ENCODE measurements at regions not wholly inside any gene's neighbourhood (a gene's known extent, or its start where the extent isn't known, plus 50 kb on each side); places are given as distances from the start of the nearest gene placed in this dataset.

GRCh38 chr7:38002689-38003088, 82.2 kb downstream of the EPDR1 start:
- H3K4me3 ChIP-seq (ENCODE audit: low read depth, low read length), result no peak overlapping the region
- TF ChIP-seq CTCF (IDR thresholded peaks at IDR 0.05; ENCODE audit: low read depth, low read length, missing control alignments), result no peak
- DNase-seq (ENCODE audit: low read depth), result no peak

- H3K4me3 ChIP-seq (ENCODE audit: low read depth, low read length), result no peak overlapping the region
- TF ChIP-seq CTCF (IDR thresholded peaks at IDR 0.05; ENCODE audit: low read depth, low read length, missing control alignments), result no peak
- DNase-seq (ENCODE audit: low read depth), result no peak
These were observed 86.1 kb downstream of the EPDR1 start for GRCh38 chr7:38006559-38006958.

- no peak for DNase-seq (ENCODE audit: low read depth)
- H3K4me3 ChIP-seq (ENCODE audit: low read depth, low read length), result no peak overlapping the region
- TF ChIP-seq CTCF (IDR thresholded peaks at IDR 0.05; ENCODE audit: low read depth, low read length, missing control alignments), result no peak
These were observed 86.7 kb downstream of the EPDR1 start for GRCh38 chr7:38007096-38007495.

DNA sequence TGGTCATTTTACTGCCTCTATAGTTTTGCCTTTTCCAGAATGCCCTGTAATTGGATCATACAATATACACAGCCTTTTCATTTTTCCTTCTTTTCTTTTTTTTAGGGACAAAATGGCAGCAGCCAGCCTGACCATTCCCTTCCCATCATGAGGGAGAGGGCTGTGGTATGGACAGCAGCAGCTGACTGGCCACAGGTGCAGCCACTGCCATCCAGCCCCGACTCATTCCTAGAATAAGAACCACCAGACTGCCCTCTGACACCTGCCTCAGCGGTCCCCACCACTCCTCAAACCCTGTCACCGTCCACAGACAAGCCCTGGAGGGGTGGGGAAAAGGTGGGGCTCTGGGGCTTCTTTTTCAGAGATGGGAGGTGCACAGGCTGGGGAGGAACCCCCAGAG, 92.8 kb downstream of the EPDR1 start:
- DNase-seq (ENCODE audit: low read depth), result no peak
- no peak for TF ChIP-seq CTCF (IDR thresholded peaks at IDR 0.05; ENCODE audit: low read depth, low read length, missing control alignments)
- no peak overlapping the region for H3K4me3 ChIP-seq (ENCODE audit: low read depth, low read length)

DNA sequence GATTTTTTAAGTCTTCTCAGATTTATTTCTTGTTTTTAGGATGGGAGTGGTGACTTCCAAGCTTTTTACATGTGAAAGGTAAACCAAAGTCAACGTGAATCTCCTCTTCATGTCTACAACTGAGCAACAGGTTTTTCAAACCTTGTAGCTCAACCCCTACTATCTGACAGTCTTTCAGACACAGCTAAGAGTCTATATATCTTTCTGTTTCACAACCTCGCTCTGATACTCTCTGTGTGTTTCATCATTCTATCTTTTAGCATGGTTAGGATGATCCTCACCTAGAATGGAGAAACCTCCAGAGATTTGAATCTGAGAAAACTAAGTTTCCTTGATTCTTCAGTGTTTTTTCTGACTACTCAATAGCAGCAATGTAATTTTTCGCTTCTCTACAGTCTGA, 96.1 kb downstream of the EPDR1 start:
- no peak overlapping the region for H3K4me3 ChIP-seq (ENCODE audit: low read depth, low read length)
- no peak for TF ChIP-seq CTCF (IDR thresholded peaks at IDR 0.05; ENCODE audit: low read depth, low read length, missing control alignments)
- no peak for DNase-seq (ENCODE audit: low read depth)

DNA sequence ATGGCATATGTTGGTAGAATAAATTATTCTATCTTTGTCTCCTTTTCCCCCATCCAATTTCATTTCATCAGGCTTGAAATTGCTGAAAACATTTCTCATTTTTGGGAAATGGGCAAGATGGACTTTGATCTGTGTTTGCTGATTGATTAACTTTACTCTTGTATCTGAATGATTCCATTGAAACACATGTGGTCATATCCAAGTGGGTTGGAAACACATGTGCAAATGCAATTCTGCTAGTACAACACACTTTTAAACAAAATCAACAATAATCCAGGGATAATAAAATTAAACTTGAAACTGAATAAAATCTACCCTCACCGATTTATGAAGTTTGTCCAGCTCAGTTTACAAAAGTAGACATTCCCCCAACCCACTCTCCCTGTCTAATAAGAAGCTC, 96.9 kb downstream of the EPDR1 start:
- no peak overlapping the region for H3K4me3 ChIP-seq (ENCODE audit: low read depth, low read length)
- DNase-seq (ENCODE audit: low read depth), result no peak
- TF ChIP-seq CTCF (IDR thresholded peaks at IDR 0.05; ENCODE audit: low read depth, low read length, missing control alignments), result no peak

DNA sequence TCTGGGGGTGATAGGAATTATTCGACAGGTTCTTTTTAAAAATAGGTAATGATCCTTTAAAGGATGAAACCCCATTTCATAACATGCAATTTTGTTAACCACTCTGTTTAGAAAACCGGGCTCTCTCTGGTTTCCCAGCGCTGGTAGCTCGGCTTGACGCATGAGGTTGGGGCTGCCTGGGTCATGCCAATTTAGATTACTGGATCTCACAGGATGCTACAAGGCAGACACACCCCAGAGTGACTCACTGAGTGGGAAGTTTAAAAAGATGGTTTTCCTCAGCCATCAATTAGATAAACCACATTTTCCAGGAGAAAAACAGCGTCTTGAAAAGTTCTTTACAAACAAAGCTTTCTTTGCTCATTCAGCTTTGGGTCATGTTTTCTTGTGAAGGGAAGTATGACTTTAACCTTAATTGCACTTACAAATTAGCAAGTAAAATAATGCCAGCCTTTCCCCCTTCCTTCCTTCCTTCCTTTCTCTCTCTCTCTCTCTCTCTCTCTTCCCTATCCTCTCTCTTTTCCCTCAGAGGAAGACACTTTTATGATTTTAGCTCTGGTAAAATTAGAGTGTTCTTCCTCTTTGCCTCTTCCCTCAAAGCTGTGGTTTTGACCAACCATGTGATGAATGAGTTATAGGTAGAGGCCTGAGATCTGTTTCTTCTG, 99.8 kb downstream of the EPDR1 start:
- DNase-seq (ENCODE audit: low read depth), result no peak
- no peak overlapping the region for H3K4me3 ChIP-seq (ENCODE audit: low read depth, low read length)
- no peak for TF ChIP-seq CTCF (IDR thresholded peaks at IDR 0.05; ENCODE audit: low read depth, low read length, missing control alignments)
